ENCODE measurements at regions not wholly inside any gene's neighbourhood (a gene's known extent, or its start where the extent isn't known, plus 50 kb on each side); places are given as distances from the start of the nearest gene placed in this dataset.
A peak's percentile ranks its signal among the peaks of the same experiment; 100 is the strongest.
"Not testable (repeated sequence)": the region's sequence is repeated elsewhere in the genome, so short reads cannot be mapped to it uniquely, and the experiment has no call there.

DNA sequence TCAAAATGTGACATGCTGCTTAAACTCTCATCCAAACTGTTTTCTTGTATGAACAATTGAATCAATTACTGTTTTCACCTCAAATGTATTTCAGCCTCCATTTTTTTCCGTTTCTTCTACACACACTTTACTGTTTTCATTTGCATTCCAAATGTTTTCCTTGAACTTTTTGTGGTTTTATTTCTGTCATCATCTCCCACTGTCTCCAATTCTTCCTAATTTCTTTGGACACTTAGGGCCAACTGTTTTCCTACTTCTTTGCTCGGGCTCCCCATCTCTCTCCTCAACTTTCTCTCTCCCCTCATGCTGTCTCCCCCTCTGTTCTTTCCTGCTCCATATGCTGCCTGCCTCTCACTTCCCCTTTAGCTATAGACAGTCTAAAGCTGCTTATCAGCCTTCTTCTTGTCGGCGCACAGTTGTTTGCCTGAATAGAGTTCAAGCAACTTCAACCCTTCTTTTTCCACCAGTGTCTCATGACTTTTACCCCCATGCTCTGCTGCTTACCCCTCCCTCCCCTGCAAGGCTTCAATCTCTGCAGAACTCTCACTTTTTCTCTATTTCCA lies 443.4 kb downstream of the DTWD2 start:
- TF ChIP-seq GATA1 (IDR thresholded peaks at IDR 0.05; ENCODE audit: low read depth, low read length) = no peak
- TF ChIP-seq POLR2A (IDR thresholded peaks at IDR 0.05; ENCODE audit: low read length) = no peak
- no peak for DNase-seq

DNA sequence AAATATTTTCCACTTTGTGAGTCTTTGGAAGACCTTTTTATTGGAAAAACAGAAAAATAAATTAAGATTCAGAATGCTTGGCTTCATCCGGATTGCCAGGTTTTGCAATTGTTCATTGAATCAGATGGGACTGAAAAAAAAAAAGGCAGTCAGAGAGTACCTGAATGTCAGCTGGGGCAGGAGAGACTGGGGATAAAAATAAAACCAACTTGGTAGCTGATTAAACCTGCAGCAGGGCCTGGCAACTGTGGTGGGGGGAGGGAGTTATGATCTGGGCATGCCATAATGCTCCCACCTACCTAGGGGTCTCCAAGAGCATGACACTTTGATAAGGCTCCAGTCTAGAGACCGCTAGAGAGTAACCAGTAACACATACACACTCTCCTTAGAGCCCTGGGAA lies 454.4 kb downstream of the DTWD2 start:
- TF ChIP-seq GATA1 (IDR thresholded peaks at IDR 0.05; ENCODE audit: low read depth, low read length) (no peak), POLR2A (IDR thresholded peaks at IDR 0.05; ENCODE audit: low read length) (no peak)
- no peak for DNase-seq

DNA sequence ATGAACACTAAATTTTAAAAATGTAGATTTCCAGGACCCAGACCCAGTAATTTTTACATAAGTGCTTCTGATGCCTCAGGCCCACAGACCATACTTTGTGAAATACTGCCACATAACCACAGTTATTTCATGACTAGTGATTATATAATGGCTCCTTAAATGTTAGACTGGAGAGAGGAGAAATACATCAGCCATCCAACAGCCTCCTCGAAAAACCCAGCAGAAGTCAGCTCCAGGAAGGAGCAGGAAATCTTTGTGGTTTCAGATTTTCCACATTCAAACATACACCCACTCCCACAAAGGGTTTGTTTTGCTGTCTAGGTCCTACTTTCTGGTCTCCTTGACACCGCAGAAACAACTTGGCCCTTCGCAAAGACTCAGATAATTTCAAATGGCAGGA lies 455.2 kb downstream of the DTWD2 start:
- no peak for DNase-seq
- no peak for TF ChIP-seq POLR2A (IDR thresholded peaks at IDR 0.05; ENCODE audit: low read length)
- TF ChIP-seq GATA1 (IDR thresholded peaks at IDR 0.05; ENCODE audit: low read depth, low read length) = no peak

DNA sequence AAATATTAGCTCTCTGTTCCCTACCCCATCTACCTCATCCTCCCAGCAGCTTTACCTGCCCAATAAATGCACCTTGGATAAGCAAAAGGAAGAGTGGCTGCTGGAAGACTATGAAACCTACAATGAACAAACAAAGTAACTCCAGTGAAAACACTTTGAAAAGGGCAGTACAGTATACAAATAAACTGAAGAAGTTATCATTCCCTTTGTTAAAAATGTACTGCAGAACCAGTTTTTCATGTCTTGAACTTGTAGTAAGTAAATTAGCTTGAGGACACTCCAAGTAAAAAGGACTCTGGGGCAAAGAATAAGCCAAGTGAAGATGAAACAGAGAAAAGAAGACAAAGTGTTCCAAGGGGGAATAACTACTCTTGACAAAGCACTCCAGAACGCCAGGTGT lies 457.1 kb downstream of the DTWD2 start:
- TF ChIP-seq POLR2A (IDR thresholded peaks at IDR 0.05; ENCODE audit: low read length) (no peak), GATA1 (IDR thresholded peaks at IDR 0.05; ENCODE audit: low read depth, low read length) (no peak)
- DNase-seq = no peak

DNA sequence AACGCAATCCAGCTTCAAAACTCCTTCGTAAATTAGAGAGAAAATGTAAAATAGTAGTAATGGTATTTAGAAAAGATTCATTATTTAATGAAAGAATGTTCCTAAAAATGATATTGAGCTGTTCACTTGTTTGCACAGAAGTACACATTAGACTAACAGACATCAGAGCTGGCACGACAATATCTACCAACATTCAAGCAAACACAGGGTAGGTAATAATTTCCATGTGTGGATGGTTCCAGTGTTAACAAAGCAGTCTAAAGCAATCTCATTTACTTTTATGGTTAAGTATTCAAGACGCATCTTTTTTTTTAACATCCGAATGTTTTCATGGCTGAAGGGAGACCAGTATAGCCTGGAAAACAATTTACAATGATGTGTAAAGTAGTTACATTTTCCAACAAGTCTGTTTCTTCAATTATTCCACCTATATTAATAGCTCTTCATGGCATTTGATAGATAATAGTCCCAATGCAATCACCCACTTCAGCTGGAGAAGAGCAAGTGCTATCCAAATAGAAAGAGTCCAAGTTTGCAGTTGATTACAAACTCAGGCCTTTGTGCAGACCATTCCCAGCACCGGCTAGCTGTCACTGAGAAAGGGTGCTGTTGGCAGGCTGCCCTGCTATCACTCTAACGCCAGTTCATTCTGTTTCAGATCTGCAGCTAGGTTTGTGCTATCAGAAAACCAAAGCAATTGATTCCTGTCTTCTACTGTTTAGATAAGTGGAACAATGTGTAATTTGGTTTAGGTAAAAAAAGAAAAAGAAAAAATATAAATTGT lies 458.8 kb downstream of the DTWD2 start:
- DNase-seq = peak in 1 of 2 experiments; percentile 5
- TF ChIP-seq GATA1 (IDR thresholded peaks at IDR 0.05; ENCODE audit: low read depth, low read length) (no peak), POLR2A (IDR thresholded peaks at IDR 0.05; ENCODE audit: low read length) (no peak)

DNA sequence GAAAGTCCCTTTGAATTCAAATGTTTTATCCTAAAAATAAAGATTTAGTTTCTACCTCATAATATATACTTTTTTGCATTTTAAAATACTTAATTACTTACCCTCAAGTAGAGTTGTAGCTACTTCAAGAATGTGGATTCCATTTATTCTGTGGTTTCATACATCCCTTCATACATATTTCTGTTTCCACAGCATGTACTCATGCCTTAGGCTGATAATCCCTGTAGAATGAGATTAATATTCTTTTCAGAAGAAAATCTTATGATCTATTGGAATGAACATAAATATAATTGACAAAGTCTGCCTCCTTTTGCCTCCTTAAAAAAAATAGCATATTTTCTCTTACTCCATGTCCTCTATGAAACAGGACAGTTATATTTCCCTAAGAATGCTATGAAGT lies 465.7 kb downstream of the DTWD2 start:
- TF ChIP-seq POLR2A (IDR thresholded peaks at IDR 0.05; ENCODE audit: low read length) (no peak), GATA1 (IDR thresholded peaks at IDR 0.05; ENCODE audit: low read depth, low read length) (no peak)
- no peak for DNase-seq

DNA sequence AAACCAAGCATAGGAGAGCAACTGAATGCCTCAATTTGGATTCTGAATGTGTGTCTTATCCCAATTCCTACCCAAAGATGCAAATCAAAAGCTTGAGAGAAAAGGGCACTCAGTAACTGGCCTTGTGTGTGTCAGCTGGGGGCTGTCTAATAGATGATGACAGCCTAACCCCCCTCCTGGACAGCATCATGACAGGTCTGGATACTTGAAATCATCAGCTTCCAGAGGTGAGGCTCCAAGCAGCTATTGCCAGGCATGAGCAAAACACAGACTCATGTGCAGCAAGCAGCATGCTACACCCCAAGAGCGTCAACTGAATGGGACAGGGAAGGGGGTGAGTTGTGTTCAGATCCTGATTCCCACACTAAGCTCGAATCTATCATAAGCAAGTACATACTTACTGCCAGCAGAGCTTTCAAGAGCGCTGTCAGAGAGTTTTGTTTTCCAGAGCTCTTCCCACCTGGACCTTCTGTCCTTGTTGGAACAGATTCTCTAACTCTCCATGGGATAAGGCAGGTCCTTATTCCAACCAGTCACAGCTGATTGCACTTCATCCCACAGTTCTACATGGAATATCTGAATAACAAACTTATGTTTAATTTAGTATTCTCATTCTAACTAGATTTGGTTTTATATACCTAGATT lies 467.5 kb downstream of the DTWD2 start:
- TF ChIP-seq GATA1 (IDR thresholded peaks at IDR 0.05; ENCODE audit: low read depth, low read length) = no peak
- no peak for TF ChIP-seq POLR2A (IDR thresholded peaks at IDR 0.05; ENCODE audit: low read length)

DNA sequence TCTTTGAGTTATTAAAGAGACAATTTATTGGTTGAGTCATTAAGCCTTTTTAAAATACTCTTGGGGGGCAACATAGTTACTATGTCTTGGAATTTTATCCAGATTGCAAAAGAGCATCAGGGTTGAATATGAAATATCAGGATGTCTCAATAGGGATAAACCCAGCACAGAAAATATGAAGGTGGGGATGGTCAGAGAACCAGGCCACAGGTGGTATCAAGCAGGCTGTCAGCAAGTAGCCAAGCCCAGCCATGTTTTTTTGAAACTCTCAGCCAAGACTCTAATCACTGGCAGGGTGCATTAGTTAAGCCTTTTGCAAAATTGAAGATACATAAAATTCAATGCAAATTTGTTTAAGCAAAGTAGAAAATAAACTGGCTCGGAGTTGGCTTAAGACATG lies 468.9 kb downstream of the DTWD2 start:
- no peak for DNase-seq
- TF ChIP-seq POLR2A (IDR thresholded peaks at IDR 0.05; ENCODE audit: low read length) (no peak), GATA1 (IDR thresholded peaks at IDR 0.05; ENCODE audit: low read depth, low read length) (no peak)

More for the DNA sequence above, 467.5 kb downstream of the DTWD2 start:
- no peak for DNase-seq

DNA sequence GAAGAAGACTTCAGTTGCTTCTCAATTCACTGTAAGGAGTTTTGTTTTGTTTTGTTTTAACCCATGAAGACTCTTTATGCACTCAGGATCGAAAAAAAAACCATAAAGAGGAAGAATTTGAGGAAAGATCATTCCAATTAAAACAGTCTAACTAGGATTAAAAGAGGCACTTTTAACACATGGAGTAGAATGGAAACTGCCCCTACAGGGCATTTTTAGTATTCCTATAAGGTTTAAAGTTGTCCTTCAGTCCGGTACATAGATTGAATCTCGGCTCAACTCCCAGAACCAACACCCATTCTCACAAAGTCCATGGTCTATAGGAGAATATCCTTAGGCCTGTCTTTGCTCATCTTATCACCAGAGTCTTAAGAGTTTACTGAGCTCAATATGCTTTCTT lies 469.6 kb downstream of the DTWD2 start:
- TF ChIP-seq GATA1 (IDR thresholded peaks at IDR 0.05; ENCODE audit: low read depth, low read length) = no peak
- TF ChIP-seq POLR2A (IDR thresholded peaks at IDR 0.05; ENCODE audit: low read length) = no peak
- DNase-seq = no peak

DNA sequence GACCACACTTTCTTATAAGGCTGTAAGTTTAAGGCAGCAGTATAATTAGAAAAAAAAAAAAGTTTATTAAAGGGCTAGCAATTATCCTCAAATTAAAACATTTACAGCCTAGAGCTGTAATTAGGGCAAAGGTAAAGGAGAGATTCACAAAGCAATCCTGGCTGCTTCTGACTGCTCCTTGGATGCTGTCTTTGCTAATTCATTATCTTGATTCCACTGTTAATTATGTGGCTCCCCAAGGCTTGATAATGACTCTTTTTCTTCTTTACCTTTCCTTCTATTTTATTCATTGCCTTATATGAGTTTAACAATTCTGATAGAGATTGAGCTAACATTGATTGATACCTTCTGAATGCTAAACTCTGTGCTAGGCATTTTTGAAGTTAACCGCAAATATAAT lies 476.5 kb downstream of the DTWD2 start:
- no peak for TF ChIP-seq GATA1 (IDR thresholded peaks at IDR 0.05; ENCODE audit: low read depth, low read length)
- no peak for TF ChIP-seq POLR2A (IDR thresholded peaks at IDR 0.05; ENCODE audit: low read length)

DNA sequence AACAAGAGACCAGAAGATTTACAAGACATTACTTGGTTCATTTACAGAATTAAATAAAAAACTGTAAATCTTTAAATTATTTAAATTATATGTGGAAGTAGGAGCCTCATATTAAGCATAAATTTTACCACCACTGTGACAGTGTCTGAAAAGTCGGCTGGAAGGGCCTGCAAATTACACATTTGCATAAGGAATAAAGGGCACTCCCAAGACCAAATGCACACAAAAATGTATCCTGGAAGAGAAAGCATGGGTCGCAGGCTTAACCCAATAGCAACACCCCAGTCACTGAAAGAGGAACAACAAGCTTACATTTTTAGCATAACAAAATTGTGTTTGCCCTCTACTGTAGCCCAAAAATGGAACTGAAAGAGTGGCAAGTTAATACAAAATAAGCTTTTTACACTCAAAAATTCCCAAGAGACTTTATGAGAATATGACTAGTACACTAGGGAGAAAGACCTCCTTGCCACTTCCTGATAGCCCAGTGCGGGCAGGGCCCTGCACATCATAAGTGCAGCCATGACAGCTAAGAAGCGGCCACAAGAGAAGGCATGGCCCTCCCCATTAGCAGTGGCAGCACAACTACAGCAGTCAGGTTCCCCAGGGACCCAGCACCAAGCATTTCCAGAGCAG lies 482.0 kb downstream of the DTWD2 start:
- DNase-seq = no peak
- no peak for TF ChIP-seq POLR2A (IDR thresholded peaks at IDR 0.05; ENCODE audit: low read length)
- TF ChIP-seq GATA1 (IDR thresholded peaks at IDR 0.05; ENCODE audit: low read depth, low read length) = no peak

More for the DNA sequence above, 476.5 kb downstream of the DTWD2 start:
- DNase-seq = no peak

DNA sequence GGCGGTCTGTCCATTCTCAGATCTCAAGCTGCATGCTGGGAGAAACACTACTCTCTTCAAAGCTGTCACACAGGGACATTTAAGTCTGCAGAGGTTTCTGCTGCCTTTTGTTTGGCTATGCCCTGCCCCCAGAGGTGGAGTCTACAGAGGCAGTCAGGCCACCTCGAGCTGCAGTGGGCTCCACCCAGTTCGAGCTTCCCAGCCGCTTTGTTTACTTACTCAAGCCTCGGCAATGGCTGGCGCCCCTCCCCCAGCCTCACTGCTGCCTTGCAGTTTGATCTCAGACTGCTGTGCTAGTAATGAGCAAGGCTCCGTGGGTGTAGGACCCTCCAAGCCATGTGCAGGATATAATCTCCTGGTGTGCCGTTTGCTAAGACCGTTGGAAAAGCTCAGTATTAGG lies 486.1 kb downstream of the DTWD2 start:
- DNase-seq = not testable (repeated sequence)

DNA sequence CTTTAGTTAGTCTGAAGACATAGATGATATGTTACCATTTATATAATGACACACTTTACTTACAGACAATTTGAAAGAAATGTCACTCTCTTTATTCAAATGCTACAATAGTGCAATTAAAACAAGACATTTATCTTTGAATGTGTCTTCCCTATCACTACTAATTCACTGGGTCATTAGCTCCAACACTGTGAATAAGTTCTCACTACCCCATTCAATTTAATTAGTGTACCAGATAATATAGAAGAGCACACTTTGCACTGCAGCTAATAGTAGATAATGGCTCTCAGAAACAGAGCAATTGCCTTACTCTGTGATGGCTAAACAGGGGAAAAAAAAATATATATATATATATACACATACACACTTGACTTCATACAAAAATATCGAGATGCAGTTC lies 497.0 kb downstream of the DTWD2 start:
- TF ChIP-seq POLR2A (IDR thresholded peaks at IDR 0.05; ENCODE audit: low read length) (no peak), GATA1 (IDR thresholded peaks at IDR 0.05; ENCODE audit: low read depth, low read length) (no peak)
- DNase-seq = no peak

DNA sequence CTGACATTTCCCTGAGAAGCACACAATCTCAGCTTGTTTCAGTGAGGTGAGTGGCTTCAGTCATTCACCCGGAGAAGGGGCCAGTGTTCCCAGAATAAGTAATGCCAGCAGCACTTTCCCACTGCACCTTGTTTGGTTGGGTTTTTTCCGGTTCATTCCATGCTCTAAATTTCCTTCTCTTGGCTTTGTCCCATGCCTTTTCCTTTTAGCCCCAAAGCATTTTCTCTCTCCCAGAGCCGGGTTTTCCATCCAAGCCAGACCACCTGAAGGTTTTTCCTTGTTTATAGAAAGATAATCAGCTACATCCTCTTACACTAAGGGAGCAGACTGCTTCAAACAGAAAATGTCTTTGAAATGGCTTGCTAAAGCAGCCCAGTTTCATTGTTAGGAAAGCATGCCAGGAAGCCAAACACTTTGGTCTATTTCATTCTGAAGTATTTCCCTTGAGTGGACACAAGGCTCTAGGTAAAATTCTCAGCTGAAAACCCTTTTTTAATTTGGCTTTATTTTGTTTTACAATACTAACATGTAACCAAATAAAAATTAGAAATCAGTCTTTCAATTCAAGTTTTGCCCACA lies 501.6 kb downstream of the DTWD2 start:
- TF ChIP-seq POLR2A (IDR thresholded peaks at IDR 0.05; ENCODE audit: low read length) (no peak), GATA1 (IDR thresholded peaks at IDR 0.05; ENCODE audit: low read depth, low read length) (no peak)

More for the DNA sequence above, 501.6 kb downstream of the DTWD2 start:
- DNase-seq = no peak
